Loucy (cell line): ENCODE measurements at regions not wholly inside any gene's neighbourhood (a gene's known extent, or its start where the extent isn't known, plus 50 kb on each side); places are given as distances from the start of the nearest gene placed in this dataset.

Source experiments
- EZH2phosphoT487 ChIP-seq: fragments of 200-600 bp; IDR thresholded peaks from 2 replicates; pipeline ENCODE4 v1.6.1; 2018; ENCODE audit warnings: antibody characterized with exemption, mild to moderate bottlenecking, moderate library complexity, borderline replicate concordance
- TF ChIP-seq, protein P1 (sequence below): fragments of 200-600 bp; sonication (generic); conservative IDR thresholded peaks from 2 replicates; pipeline ENCODE4 v1.5.1; 2014; ENCODE audit warnings: mild to moderate bottlenecking, antibody characterized with exemption, low read length

DNA sequence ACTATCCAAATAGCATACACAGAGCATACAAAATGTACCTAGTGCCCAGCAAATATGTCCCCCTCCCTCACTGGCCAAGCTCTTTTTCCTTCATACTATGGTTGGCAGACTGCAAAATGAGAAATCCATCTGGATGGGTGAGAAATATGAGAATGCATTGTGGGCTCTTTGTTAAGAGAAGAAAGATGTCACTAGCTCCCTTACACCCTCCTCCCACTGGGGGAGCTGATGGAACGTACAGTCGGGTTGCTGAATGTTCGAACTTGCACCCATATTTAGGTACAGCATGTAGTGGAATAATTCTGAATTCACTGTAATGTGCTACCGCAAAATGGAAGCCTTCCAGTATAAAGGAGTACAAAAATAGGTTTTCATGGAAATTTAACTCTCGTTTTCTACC is 377.4 kb downstream of the GRIN2B start:
- TF ChIP-seq, protein P1, sequence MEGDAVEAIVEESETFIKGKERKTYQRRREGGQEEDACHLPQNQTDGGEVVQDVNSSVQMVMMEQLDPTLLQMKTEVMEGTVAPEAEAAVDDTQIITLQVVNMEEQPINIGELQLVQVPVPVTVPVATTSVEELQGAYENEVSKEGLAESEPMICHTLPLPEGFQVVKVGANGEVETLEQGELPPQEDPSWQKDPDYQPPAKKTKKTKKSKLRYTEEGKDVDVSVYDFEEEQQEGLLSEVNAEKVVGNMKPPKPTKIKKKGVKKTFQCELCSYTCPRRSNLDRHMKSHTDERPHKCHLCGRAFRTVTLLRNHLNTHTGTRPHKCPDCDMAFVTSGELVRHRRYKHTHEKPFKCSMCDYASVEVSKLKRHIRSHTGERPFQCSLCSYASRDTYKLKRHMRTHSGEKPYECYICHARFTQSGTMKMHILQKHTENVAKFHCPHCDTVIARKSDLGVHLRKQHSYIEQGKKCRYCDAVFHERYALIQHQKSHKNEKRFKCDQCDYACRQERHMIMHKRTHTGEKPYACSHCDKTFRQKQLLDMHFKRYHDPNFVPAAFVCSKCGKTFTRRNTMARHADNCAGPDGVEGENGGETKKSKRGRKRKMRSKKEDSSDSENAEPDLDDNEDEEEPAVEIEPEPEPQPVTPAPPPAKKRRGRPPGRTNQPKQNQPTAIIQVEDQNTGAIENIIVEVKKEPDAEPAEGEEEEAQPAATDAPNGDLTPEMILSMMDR, result no peak
- no peak for TF ChIP-seq EZH2phosphoT487
